ENCODE measurements at regions not wholly inside any gene's neighbourhood (a gene's known extent, or its start where the extent isn't known, plus 50 kb on each side); places are given as distances from the start of the nearest gene placed in this dataset.

- Mint-ChIP-seq H3K9me3 (ENCODE audit: low read depth) (no peaks in the 10 kb centered on the region), H3K4me3 (ENCODE audit: unreplicated experiment) (no peak overlapping the region), H3K4me1 (ENCODE audit: low read depth) (peaks cover 5% of the 10 kb centered on the region), H3K27ac (ENCODE audit: unreplicated experiment) (no peak overlapping the region), H3K36me3 (ENCODE audit: low read depth) (no peaks in the 10 kb centered on the region), H3K27me3 (ENCODE audit: low read depth) (peaks cover 14% of the 10 kb centered on the region)
- DNase-seq (ENCODE audit: low spot score): no peak
- TF ChIP-seq CTCF (IDR thresholded peaks at IDR 0.05): no peak
Observed at GRCh38 chr6:166864333-166864732, 92.0 kb downstream of the RNASET2 start.

GRCh38 chr6:166862978-166863530, 93.3 kb downstream of the RNASET2 start:
- Mint-ChIP-seq H3K36me3 (ENCODE audit: low read depth) (no peaks in the 10 kb centered on the region), H3K27ac (ENCODE audit: unreplicated experiment) (no peak overlapping the region), H3K4me1 (ENCODE audit: low read depth) (peaks cover 5% of the 10 kb centered on the region), H3K27me3 (ENCODE audit: low read depth) (peaks cover 17% of the 10 kb centered on the region), H3K4me3 (ENCODE audit: unreplicated experiment) (peak overlapping the region; percentile 79), H3K9me3 (ENCODE audit: low read depth) (no peaks in the 10 kb centered on the region)
- no peak for TF ChIP-seq CTCF (IDR thresholded peaks at IDR 0.05)
- DNase-seq (ENCODE audit: low spot score): no peak

GRCh38 chr6:166862287-166862977, 93.9 kb downstream of the RNASET2 start:
- Mint-ChIP-seq H3K27me3 (ENCODE audit: low read depth) (peaks cover 17% of the 10 kb centered on the region), H3K36me3 (ENCODE audit: low read depth) (no peaks in the 10 kb centered on the region), H3K4me1 (ENCODE audit: low read depth) (peaks cover 5% of the 10 kb centered on the region), H3K9me3 (ENCODE audit: low read depth) (no peaks in the 10 kb centered on the region), H3K27ac (ENCODE audit: unreplicated experiment) (no peak overlapping the region), H3K4me3 (ENCODE audit: unreplicated experiment) (peak overlapping the region; percentile 79)
- DNase-seq (ENCODE audit: low spot score): no peak
- TF ChIP-seq CTCF (IDR thresholded peaks at IDR 0.05): peak; percentile 54

GRCh38 chr6:166861961-166862286, 94.4 kb downstream of the RNASET2 start:
- DNase-seq (ENCODE audit: low spot score): no peak
- Mint-ChIP-seq H3K36me3 (ENCODE audit: low read depth) (no peaks in the 10 kb centered on the region), H3K27me3 (ENCODE audit: low read depth) (peaks cover 17% of the 10 kb centered on the region), H3K4me3 (ENCODE audit: unreplicated experiment) (peak overlapping the region; percentile 79), H3K27ac (ENCODE audit: unreplicated experiment) (no peak overlapping the region), H3K4me1 (ENCODE audit: low read depth) (peaks cover 5% of the 10 kb centered on the region), H3K9me3 (ENCODE audit: low read depth) (no peaks in the 10 kb centered on the region)
- no peak for TF ChIP-seq CTCF (IDR thresholded peaks at IDR 0.05)

- peaks cover 5% of the 10 kb centered on the region for H3K4me1 Mint-ChIP-seq (ENCODE audit: low read depth)
- no peak for DNase-seq (ENCODE audit: low spot score)
- H3K27ac Mint-ChIP-seq (ENCODE audit: unreplicated experiment): no peak overlapping the region
- H3K9me3 Mint-ChIP-seq (ENCODE audit: low read depth): no peaks in the 10 kb centered on the region
- no peak for TF ChIP-seq CTCF (IDR thresholded peaks at IDR 0.05)
- no peaks in the 10 kb centered on the region for H3K36me3 Mint-ChIP-seq (ENCODE audit: low read depth)
- H3K27me3 Mint-ChIP-seq (ENCODE audit: low read depth): peaks cover 17% of the 10 kb centered on the region
- H3K4me3 Mint-ChIP-seq (ENCODE audit: unreplicated experiment): no peak overlapping the region
Observed at GRCh38 chr6:166861304-166861703, 95.0 kb downstream of the RNASET2 start.
